Thyroid gland (tissue), 4 donors: ENCODE measurements at regions not wholly inside any gene's neighbourhood (a gene's known extent, or its start where the extent isn't known, plus 50 kb on each side); places are given as distances from the start of the nearest gene placed in this dataset.

Experiments
- POLR2A ChIP-seq, 2 donors: fragments of 450-650 bp; IDR thresholded peaks; one replicate each; pipeline ENCODE4 v1.6.1; 2017; ENCODE audit warnings: antibody characterized with exemption in 2 of 2, mild to moderate bottlenecking in 2 of 2, moderate library complexity in 1 of 2
- TF ChIP-seq, protein P1 (sequence below), 6 experiments: fragments of 200-600 bp in 3 of 6; fragments of 450-650 bp in 3 of 6; sonication (generic) in 3 of 6; IDR thresholded peaks; one replicate each; pipeline ENCODE4 v1.5.1; 2016 to 2019; ENCODE audit warnings: antibody characterized with exemption in 6 of 6, mild to moderate bottlenecking in 2 of 6, inconsistent platforms in 1 of 6, moderate library complexity in 1 of 6

DNA sequence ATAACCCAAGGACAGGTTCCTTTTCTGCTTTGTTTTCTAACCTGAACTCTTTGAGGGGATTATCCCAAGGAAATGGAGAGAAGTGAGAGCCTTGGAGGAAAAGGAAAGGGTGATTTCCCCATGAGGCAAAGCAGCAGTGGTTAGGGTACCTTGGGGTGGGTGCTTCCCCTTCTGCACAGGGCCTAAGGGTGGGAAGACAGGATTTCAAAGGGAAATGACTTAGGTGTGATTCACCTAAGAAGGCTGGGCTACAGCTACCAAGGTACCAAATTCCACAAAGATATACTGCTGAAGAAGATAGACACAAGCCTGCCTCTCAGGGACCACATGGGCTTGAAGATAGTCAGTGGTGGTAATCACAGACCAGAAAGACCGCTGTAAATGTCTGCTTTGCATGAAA is 325.3 kb upstream of the DPH6 start:
- TF ChIP-seq, protein P1, sequence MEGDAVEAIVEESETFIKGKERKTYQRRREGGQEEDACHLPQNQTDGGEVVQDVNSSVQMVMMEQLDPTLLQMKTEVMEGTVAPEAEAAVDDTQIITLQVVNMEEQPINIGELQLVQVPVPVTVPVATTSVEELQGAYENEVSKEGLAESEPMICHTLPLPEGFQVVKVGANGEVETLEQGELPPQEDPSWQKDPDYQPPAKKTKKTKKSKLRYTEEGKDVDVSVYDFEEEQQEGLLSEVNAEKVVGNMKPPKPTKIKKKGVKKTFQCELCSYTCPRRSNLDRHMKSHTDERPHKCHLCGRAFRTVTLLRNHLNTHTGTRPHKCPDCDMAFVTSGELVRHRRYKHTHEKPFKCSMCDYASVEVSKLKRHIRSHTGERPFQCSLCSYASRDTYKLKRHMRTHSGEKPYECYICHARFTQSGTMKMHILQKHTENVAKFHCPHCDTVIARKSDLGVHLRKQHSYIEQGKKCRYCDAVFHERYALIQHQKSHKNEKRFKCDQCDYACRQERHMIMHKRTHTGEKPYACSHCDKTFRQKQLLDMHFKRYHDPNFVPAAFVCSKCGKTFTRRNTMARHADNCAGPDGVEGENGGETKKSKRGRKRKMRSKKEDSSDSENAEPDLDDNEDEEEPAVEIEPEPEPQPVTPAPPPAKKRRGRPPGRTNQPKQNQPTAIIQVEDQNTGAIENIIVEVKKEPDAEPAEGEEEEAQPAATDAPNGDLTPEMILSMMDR (IDR thresholded peaks at IDR 0.05), result no peak
- no peak for TF ChIP-seq POLR2A (IDR thresholded peaks at IDR 0.05)
